K562 (cell line): ENCODE measurements at regions not wholly inside any gene's neighbourhood (a gene's known extent, or its start where the extent isn't known, plus 50 kb on each side); places are given as distances from the start of the nearest gene placed in this dataset.

ENCODE experiments used
- ATAC-seq: fragments of 200-7000 bp; cut with Tn5 transposase; 3 replicates; pipeline ENCODE4 v1.9.1; 2020; ENCODE audit warnings: moderate library complexity
- BruUV-seq: library from RNA; stranded (reverse); fragments of 400-500 nt; replicated peaks from 2 replicates; lab custom pipeline; 2021; lab: Mats Ljungman, UMichigan
- CTCF ChIA-PET: fragments of 300-600 bp; formaldehyde crosslinking; extraction: SDS; loops from one replicate; lab custom pipeline; 2021; ENCODE audit warnings: low intra/inter-chr PET ratio; lab: Yijun Ruan, JAX
- POLR2A ChIA-PET: fragments of 300-600, 350-650 bp; sonication (Branson Sonifier 250); formaldehyde crosslinking; extraction: SDS; loops from one replicate; lab custom pipeline; 2021; ENCODE audit warnings: antibody characterized with exemption, inconsistent platforms; lab: Yijun Ruan, JAX
- DNase-seq, 4 experiments: peaks; one replicate each; pipeline versions ENCODE4 v3.0.0 to v3.0.0-alpha.2; 2011 to 2018; ENCODE audit warnings: low spot score in 3 of 4, mixed read lengths in 3 of 4; ENCODE audit errors: extremely low read depth in 1 of 4
- FAIRE-seq: peaks from 2 replicates; lab custom pipeline; 2011; peaks lifted over from hg19 to GRCh38; lab: Jason Lieb, UNC
- H2AFZ ChIP-seq: 2 replicates; pipeline ENCODE4 v1.6.0; 2011; ENCODE audit warnings: low read depth, low read length, control low read depth, inconsistent platforms
- H3K27ac ChIP-seq: fragments of 200-600 bp; 3 replicates; pipeline ENCODE4 v1.8.0; 2011; ENCODE audit warnings: low read depth, mild to moderate bottlenecking, control low read depth, inconsistent platforms, low read length, moderate library complexity, mixed read lengths; ENCODE audit errors: extremely low read depth
- H3K27me3 ChIP-seq, 2 experiments: fragments of 300-600 bp in 1 of 2; 2 replicates in 1 of 2; 3 replicates in 1 of 2; pipeline versions ENCODE4 v1.6.0 to v1.8.0; 2011; ENCODE audit warnings: inconsistent platforms in 2 of 2, low read length in 2 of 2, mild to moderate bottlenecking in 1 of 2, mixed read lengths in 1 of 2, moderate library complexity in 1 of 2; ENCODE audit not compliant: control insufficient read depth in 2 of 2, insufficient read depth in 2 of 2
- H3K36me3 ChIP-seq: fragments of 300-600 bp; 3 replicates; pipeline ENCODE4 v1.8.0; 2011; ENCODE audit warnings: mild to moderate bottlenecking, low read length, inconsistent platforms; ENCODE audit not compliant: control insufficient read depth, insufficient read depth
- H3K4me1 ChIP-seq, 2 experiments: fragments of 200-600 bp in 1 of 2; replicated peaks in 1 of 2; 2 replicates in 1 of 2; 3 replicates in 1 of 2; pipeline versions ENCODE4 v1.5.1 to v1.8.0; 2011; ENCODE audit warnings: inconsistent platforms in 2 of 2, low read length in 2 of 2, mild to moderate bottlenecking in 1 of 2, mixed read lengths in 1 of 2, moderate library complexity in 1 of 2; ENCODE audit not compliant: control insufficient read depth in 2 of 2, insufficient read depth in 2 of 2
- H3K4me2 ChIP-seq: 2 replicates; pipeline ENCODE4 v1.6.1; 2011; ENCODE audit warnings: low read length, control low read depth, inconsistent platforms, mixed read lengths; ENCODE audit not compliant: insufficient read depth
- H3K4me3 ChIP-seq: fragments of 200-600 bp; sonication (generic), shearing (Covaris generic); 2 replicates; pipeline ENCODE4 v1.5.1; 2016; ENCODE audit warnings: control low read depth, inconsistent platforms
- H3K79me2 ChIP-seq: fragments of 200-600 bp; 3 replicates; pipeline ENCODE4 v1.8.0; 2011; ENCODE audit warnings: low read length, inconsistent platforms; ENCODE audit not compliant: control insufficient read depth, insufficient read depth
- H3K9ac ChIP-seq, 2 experiments: 2 replicates each; pipeline versions ENCODE4 v1.6.0 to v1.6.1; 2011; ENCODE audit warnings: low read depth in 2 of 2, low read length in 2 of 2, control low read depth in 1 of 2, inconsistent platforms in 1 of 2, mild to moderate bottlenecking in 1 of 2, mixed read lengths in 1 of 2; ENCODE audit not compliant: insufficient read depth in 1 of 2
- H3K9me1 ChIP-seq: one replicate; pipeline ENCODE4 v1.6.0; 2011; ENCODE audit warnings: inconsistent platforms, mild to moderate bottlenecking, low read length, moderate library complexity; ENCODE audit not compliant: control insufficient read depth, insufficient read depth
- H3K9me3 ChIP-seq: replicated peaks from 2 replicates; pipeline ENCODE4 v1.5.1; 2011; ENCODE audit warnings: low read depth, low read length, inconsistent platforms; ENCODE audit not compliant: control insufficient read depth, insufficient read depth
- H4K20me1 ChIP-seq: replicated peaks from 2 replicates; pipeline ENCODE4 v1.6.1; 2011; ENCODE audit warnings: low read length, inconsistent platforms, mixed read lengths; ENCODE audit not compliant: control insufficient read depth, insufficient read depth
- BRF1 ChIP-seq: IDR thresholded peaks from 3 replicates; pipeline ENCODE4 v1.6.1; 2011; ENCODE audit warnings: borderline replicate concordance, mild to moderate bottlenecking; ENCODE audit not compliant: insufficient read length; ENCODE audit errors: extremely low read depth
- CBFA2T2 ChIP-seq: fragments of 450-650 bp; conservative IDR thresholded peaks from 2 replicates; pipeline ENCODE4 v1.6.1; 2017; ENCODE audit warnings: mild to moderate bottlenecking
- CHAMP1 ChIP-seq: fragments of 450-650 bp; IDR thresholded peaks from 2 replicates; pipeline ENCODE4 v1.6.1; 2016; ENCODE audit warnings: mild to moderate bottlenecking
- NCOA4 ChIP-seq: fragments of 450-650 bp; IDR thresholded peaks from 2 replicates; pipeline ENCODE4 v1.6.1; 2018; ENCODE audit warnings: mild to moderate bottlenecking; ENCODE audit not compliant: partially characterized antibody
- PBX2 ChIP-seq, 2 experiments: IDR thresholded peaks in 1 of 2; conservative IDR thresholded peaks in 1 of 2; 2 replicates each; pipeline ENCODE4 v1.6.1; 2016; ENCODE audit warnings: low read depth in 2 of 2, mild to moderate bottlenecking in 1 of 2, missing compliant biosample characterization in 1 of 2, missing genetic modification characterization in 1 of 2, moderate library complexity in 1 of 2
- ZNF143 ChIP-seq: sonication (generic); formaldehyde crosslinking; IDR thresholded peaks from 2 replicates; pipeline ENCODE4 v1.9.0; 2022; ENCODE audit warnings: mild to moderate bottlenecking, missing genetic modification reagents
- ZNF518B ChIP-seq: fragments of 250-450 bp; sonication (Bioruptor Pico); IDR thresholded peaks from 2 replicates; pipeline ENCODE4 v1.5.0; 2021; ENCODE audit warnings: mild to moderate bottlenecking, moderate library complexity
- ZNF696 ChIP-seq: fragments of 250-450 bp; sonication (Bioruptor Pico); conservative IDR thresholded peaks from 2 replicates; pipeline ENCODE4 v1.4.0; 2020; ENCODE audit warnings: mild to moderate bottlenecking, moderate library complexity
- ZNF740 ChIP-seq, 3 experiments: fragments of 200-800 bp in 1 of 3; sonication (Bioruptor generic) in 1 of 3; sonication (generic) in 1 of 3; formaldehyde crosslinking in 1 of 3; IDR thresholded peaks; 2 replicates each; pipeline versions ENCODE4 v1.6.1 to v1.8.0; 2016 to 2022; ENCODE audit warnings: mild to moderate bottlenecking in 2 of 3, missing compliant biosample characterization in 2 of 3, missing genetic modification characterization in 2 of 3, missing genetic modification reagents in 1 of 3
- WGBS: fragments of 100-300 bp; shearing (Covaris generic); methylation state at CpG from one replicate; pipeline ENCODE4 v1.1.6; 2016; ENCODE audit warnings: low coverage, mixed read lengths; ENCODE audit not compliant: insufficient coverage; ENCODE audit errors: missing lambda C conversion rate; 5-methylcytosine and 5-hydroxymethylcytosine counted together
- in situ Hi-C: fragments of 300-500 bp; cut with MboI; formaldehyde crosslinking; loops from 4 replicates; pipeline ENCODE4 v1.15.0; 2018; ENCODE audit warnings: inconsistent platforms, mixed read lengths
- intact Hi-C: fragments of 100-400 bp; cut with micrococcal nuclease; formaldehyde crosslinking; loops from 2 replicates; pipeline ENCODE4 v1.14.2; 2022

GRCh38 chr11:127590314-127590713 lies 589.7 kb upstream of the KIRREL3 start:
- BruUV-seq = no TSS peak

More at GRCh38 chr11:127590314-127590713, 589.7 kb upstream of the KIRREL3 start:
- intact Hi-C loops (no loop called here), in situ Hi-C loops (no loop called here)
- Histone ChIP-seq H3K9me1 (no peaks in the 10 kb centered on the region), H2AFZ (no peak overlapping the region), H3K27ac (no peak overlapping the region), H3K9me3 (no peaks in the 10 kb centered on the region), H3K27me3 (no peaks in the 10 kb centered on the region), H3K4me3 (no peak overlapping the region), H3K9ac (no peak overlapping the region), H3K36me3 (no peaks in the 10 kb centered on the region), H3K4me2 (no peak overlapping the region), H3K79me2 (no peaks in the 10 kb centered on the region), H3K4me1 (no peaks in the 10 kb centered on the region), H4K20me1 (no peaks in the 10 kb centered on the region)
- POLR2A ChIA-PET = no interaction called here
- FAIRE-seq = no peak
- TF ChIP-seq CHAMP1 (no peak), PBX2 (CRISPR knock-in tag; IDR thresholded peaks at IDR 0.05; ENCODE audit: low read depth) (no peak), PBX2 (tag; conservative IDR thresholded peaks at IDR 0.05; ENCODE audit: low read depth) (no peak), NCOA4 (no peak), BRF1 (no peak), ZNF518B (CRISPR knock-in tag) (no peak), CBFA2T2 (no peak), ZNF696 (CRISPR knock-in tag) (no peak), ZNF740 (CRISPR knock-in tag; IDR thresholded peaks at IDR 0.05) (no peak), ZNF740 (tag; IDR thresholded peaks at IDR 0.05) (no peak), ZNF143 (CRISPR knock-in tag) (no peak)
- no peak for DNase-seq
- CTCF ChIA-PET = no interaction called here
- 0% methylated on average over 1 of the region's 1 CpG for WGBS
- ATAC-seq = no peak
